ENCODE measurements at regions not wholly inside any gene's neighbourhood (a gene's known extent, or its start where the extent isn't known, plus 50 kb on each side); places are given as distances from the start of the nearest gene placed in this dataset.
"Not testable (repeated sequence)": the region's sequence is repeated elsewhere in the genome, so short reads cannot be mapped to it uniquely, and the experiment has no call there.

DNA sequence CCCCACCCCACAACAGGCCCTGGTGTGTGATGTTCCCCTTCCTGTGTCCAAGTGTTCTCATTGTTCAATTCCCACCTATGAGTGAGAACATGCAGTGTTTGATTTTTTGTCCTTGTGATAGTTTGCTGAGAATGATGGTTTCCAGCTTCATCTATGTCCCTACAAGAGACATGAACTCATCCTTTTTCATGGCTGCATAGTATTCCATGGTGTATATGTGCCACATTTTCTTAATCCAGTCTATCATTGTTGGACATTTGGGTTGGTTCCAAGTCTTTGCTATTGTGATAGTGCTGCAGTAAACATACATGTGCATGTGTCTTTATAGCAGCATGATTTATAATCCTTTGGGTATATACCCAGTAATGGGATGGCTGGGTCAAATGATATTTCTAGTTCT, 163.9 kb downstream of the PTPRU start:
- H3K36me3 ChIP-seq (ENCODE audit: control insufficient read depth in 2 of 2, insufficient read depth in 2 of 2, low read length in 2 of 2); H3K9me3 ChIP-seq (ENCODE audit: control insufficient read depth in 2 of 2, low read length in 2 of 2); H3K4me3 ChIP-seq (ENCODE audit: low read length in 2 of 2); H3K27me3 ChIP-seq (ENCODE audit: control insufficient read depth in 1 of 2, insufficient read depth in 2 of 2, low read length in 2 of 2); H3K4me1 ChIP-seq (ENCODE audit: control insufficient read depth, insufficient read depth, low read length); H3K9ac ChIP-seq (ENCODE audit: low read length in 2 of 2); H3K27ac ChIP-seq (ENCODE audit: low read length): not testable (repeated sequence)

DNA sequence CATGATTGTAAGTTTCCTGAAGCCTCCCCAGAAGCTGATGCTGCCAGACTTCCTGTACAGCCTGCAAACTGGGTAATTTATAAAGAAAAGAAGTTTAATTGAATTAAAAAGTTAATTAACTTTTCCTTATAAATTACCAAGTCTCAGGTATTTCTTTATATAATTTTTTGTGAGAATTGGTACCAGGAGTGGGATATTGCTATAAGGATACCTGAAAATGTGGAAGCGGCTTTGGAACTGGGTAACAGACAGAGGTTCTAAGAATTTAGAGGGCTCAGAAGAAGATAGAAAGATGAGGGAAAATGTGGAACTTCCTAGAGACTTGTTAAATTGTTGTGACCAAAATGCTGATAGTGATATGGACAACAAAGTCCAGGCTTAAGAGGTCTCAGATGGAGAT, 163.1 kb downstream of the PTPRU start:
- Histone ChIP-seq H3K36me3 (ENCODE audit: control insufficient read depth in 2 of 2, insufficient read depth in 2 of 2, low read length in 2 of 2) (no peaks in the 10 kb centered on the region), H3K9ac (ENCODE audit: low read length in 2 of 2) (no peak overlapping the region), H3K9me3 (ENCODE audit: control insufficient read depth in 2 of 2, low read length in 2 of 2) (no peaks in the 10 kb centered on the region), H3K27ac (ENCODE audit: low read length) (no peak overlapping the region), H3K4me3 (ENCODE audit: low read length in 2 of 2) (no peak overlapping the region), H3K27me3 (ENCODE audit: control insufficient read depth in 1 of 2, insufficient read depth in 2 of 2, low read length in 2 of 2) (peaks cover 2 to 3% of the 10 kb centered on the region in 2 donors), H3K4me1 (ENCODE audit: control insufficient read depth, insufficient read depth, low read length) (no peaks in the 10 kb centered on the region)

GRCh38 chr1:29398431-29398830, 162.1 kb downstream of the PTPRU start:
- H3K9ac ChIP-seq (ENCODE audit: low read length in 2 of 2) = no peak overlapping the region
- no peaks in the 10 kb centered on the region for H3K4me1 ChIP-seq (ENCODE audit: control insufficient read depth, insufficient read depth, low read length)
- no peak overlapping the region for H3K4me3 ChIP-seq (ENCODE audit: low read length in 2 of 2)
- no peaks in the 10 kb centered on the region for H3K9me3 ChIP-seq (ENCODE audit: control insufficient read depth in 2 of 2, low read length in 2 of 2)
- H3K27ac ChIP-seq (ENCODE audit: low read length) = no peak overlapping the region
- H3K27me3 ChIP-seq (ENCODE audit: control insufficient read depth in 1 of 2, insufficient read depth in 2 of 2, low read length in 2 of 2) = peaks cover 2 to 3% of the 10 kb centered on the region in 2 donors
- H3K36me3 ChIP-seq (ENCODE audit: control insufficient read depth in 2 of 2, insufficient read depth in 2 of 2, low read length in 2 of 2) = no peaks in the 10 kb centered on the region

GRCh38 chr1:29397981-29398380, 161.7 kb downstream of the PTPRU start:
- H3K27ac ChIP-seq (ENCODE audit: low read length) = no peak overlapping the region
- no peaks in the 10 kb centered on the region for H3K36me3 ChIP-seq (ENCODE audit: control insufficient read depth in 2 of 2, insufficient read depth in 2 of 2, low read length in 2 of 2)

DNA sequence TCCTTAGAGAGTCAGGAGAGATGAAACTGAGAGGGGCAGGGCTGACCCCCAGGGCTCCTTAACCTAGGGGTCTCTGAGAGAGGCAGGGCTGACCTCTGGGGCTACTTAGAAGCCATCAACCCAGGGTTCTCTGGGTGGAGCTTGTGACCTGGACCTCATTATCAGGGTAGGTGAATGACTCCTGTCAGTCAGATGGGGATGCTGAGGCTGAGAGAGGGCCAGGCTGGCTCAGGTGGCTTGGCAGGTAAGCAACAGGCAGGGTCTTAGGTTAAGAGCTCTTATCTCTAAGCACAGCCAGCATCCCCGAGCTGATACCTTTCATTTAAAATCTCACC, 160.9 kb downstream of the PTPRU start:
- H3K36me3 ChIP-seq (ENCODE audit: control insufficient read depth in 2 of 2, insufficient read depth in 2 of 2, low read length in 2 of 2) = no peaks in the 10 kb centered on the region
- no peak overlapping the region for H3K9ac ChIP-seq (ENCODE audit: low read length in 2 of 2)
- no peak overlapping the region for H3K27ac ChIP-seq (ENCODE audit: low read length)
- no peak overlapping the region for H3K4me3 ChIP-seq (ENCODE audit: low read length in 2 of 2)
- H3K4me1 ChIP-seq (ENCODE audit: control insufficient read depth, insufficient read depth, low read length) = no peaks in the 10 kb centered on the region
- no peaks in the 10 kb centered on the region for H3K9me3 ChIP-seq (ENCODE audit: control insufficient read depth in 2 of 2, low read length in 2 of 2)
- peaks cover 3 to 6% of the 10 kb centered on the region in 2 donors for H3K27me3 ChIP-seq (ENCODE audit: control insufficient read depth in 1 of 2, insufficient read depth in 2 of 2, low read length in 2 of 2)

More at GRCh38 chr1:29397981-29398380, 161.7 kb downstream of the PTPRU start:
- no peaks in the 10 kb centered on the region for H3K4me1 ChIP-seq (ENCODE audit: control insufficient read depth, insufficient read depth, low read length)
- H3K4me3 ChIP-seq (ENCODE audit: low read length in 2 of 2) = no peak overlapping the region
- H3K27me3 ChIP-seq (ENCODE audit: control insufficient read depth in 1 of 2, insufficient read depth in 2 of 2, low read length in 2 of 2) = peaks cover 2 to 6% of the 10 kb centered on the region in 2 donors
- no peak overlapping the region for H3K9ac ChIP-seq (ENCODE audit: low read length in 2 of 2)
- H3K9me3 ChIP-seq (ENCODE audit: control insufficient read depth in 2 of 2, low read length in 2 of 2) = no peaks in the 10 kb centered on the region

DNA sequence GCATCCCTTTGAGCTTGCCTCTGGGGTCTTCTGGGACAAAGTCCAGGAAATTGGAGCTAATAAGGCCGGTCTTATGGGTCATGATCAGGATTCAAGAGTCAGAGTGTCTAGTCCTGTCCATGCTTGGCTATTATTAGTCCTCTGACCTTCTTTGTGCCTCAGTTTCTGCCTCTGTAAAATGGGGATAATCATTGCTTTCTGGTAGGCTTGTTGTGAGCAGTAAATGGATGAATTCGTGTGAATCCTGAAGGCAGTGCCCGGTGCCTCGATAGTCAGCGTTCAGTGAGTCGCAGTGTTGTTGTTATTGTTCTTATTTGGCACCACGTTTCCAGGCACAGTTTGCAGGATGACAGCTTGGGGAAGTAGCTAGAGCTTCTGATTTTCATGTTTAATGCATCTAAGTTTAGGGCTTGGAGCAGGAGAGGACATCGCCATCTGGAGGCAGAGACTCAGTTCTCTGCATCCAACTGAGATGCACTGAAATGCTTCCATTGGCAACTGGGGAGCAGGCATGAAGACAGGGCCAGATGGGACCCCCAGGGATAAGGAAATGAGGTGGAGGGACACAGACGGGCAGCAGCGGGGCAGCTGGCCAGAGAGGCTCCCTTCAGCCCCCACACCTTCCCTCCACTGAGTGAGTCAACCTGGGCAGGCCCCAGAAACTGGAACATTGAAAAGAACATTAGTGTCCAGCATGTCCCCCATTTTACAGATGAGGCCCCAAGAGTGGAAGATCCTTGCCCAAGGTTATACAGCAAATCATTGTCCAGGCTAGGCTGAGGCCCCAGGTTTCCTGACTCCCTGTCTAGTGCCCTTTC, 160.3 kb downstream of the PTPRU start:
- Histone ChIP-seq H3K9ac (ENCODE audit: low read length in 2 of 2) (no peak overlapping the region), H3K27ac (ENCODE audit: low read length) (no peak overlapping the region), H3K9me3 (ENCODE audit: control insufficient read depth in 2 of 2, low read length in 2 of 2) (no peaks in the 10 kb centered on the region), H3K4me1 (ENCODE audit: control insufficient read depth, insufficient read depth, low read length) (no peaks in the 10 kb centered on the region), H3K4me3 (ENCODE audit: low read length in 2 of 2) (no peak overlapping the region), H3K36me3 (ENCODE audit: control insufficient read depth in 2 of 2, insufficient read depth in 2 of 2, low read length in 2 of 2) (no peaks in the 10 kb centered on the region), H3K27me3 (ENCODE audit: control insufficient read depth in 1 of 2, insufficient read depth in 2 of 2, low read length in 2 of 2) (peaks cover 8% of the 10 kb centered on the region in 2 donors)

- Histone ChIP-seq H3K9ac (ENCODE audit: low read length in 2 of 2) (no peak overlapping the region), H3K4me1 (ENCODE audit: control insufficient read depth, insufficient read depth, low read length) (no peaks in the 10 kb centered on the region), H3K27ac (ENCODE audit: low read length) (no peak overlapping the region), H3K4me3 (ENCODE audit: low read length in 2 of 2) (no peak overlapping the region), H3K27me3 (ENCODE audit: control insufficient read depth in 1 of 2, insufficient read depth in 2 of 2, low read length in 2 of 2) (peaks cover 12% of the 10 kb centered on the region in 2 donors), H3K36me3 (ENCODE audit: control insufficient read depth in 2 of 2, insufficient read depth in 2 of 2, low read length in 2 of 2) (no peaks in the 10 kb centered on the region), H3K9me3 (ENCODE audit: control insufficient read depth in 2 of 2, low read length in 2 of 2) (no peaks in the 10 kb centered on the region)
Measured at GRCh38 chr1:29395736-29396437, 159.6 kb downstream of the PTPRU start.

DNA sequence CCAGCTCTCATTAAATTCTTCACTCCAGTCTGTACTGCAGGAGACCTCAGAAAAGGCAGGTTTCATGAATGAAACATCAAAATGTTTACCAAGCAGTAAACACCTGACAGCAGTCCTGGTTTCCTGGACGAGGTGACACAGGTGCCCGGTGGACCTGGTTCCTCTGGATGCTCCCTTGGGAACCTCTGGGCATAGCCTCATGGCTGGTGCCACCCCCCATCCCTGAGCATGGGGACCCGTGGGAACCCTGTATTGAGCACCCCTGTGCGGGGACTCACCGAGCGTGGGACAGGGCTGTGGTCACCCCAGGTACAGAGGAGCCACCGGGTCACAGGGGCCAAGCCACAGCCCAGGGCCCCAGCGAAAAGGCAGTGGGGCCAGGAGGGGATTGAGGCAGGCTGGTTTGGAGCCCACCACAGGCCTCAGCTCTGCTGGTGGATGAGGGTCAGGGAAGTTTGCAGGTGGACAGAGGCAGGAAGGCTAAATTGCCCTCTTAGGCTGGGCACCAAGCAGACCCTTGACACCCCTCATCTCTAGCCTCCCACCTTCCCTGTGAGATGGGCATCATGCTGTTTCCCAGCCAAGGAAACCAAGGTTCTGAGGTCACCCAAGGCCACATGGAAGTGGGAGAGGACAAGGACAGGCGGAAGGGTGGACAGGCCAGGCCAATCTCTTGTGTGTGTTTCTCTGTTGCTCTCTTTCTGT, 158.4 kb downstream of the PTPRU start:
- Histone ChIP-seq H3K9me3 (ENCODE audit: control insufficient read depth in 2 of 2, low read length in 2 of 2) (no peaks in the 10 kb centered on the region), H3K4me1 (ENCODE audit: control insufficient read depth, insufficient read depth, low read length) (no peaks in the 10 kb centered on the region), H3K9ac (ENCODE audit: low read length in 2 of 2) (no peak overlapping the region), H3K27ac (ENCODE audit: low read length) (no peak overlapping the region), H3K36me3 (ENCODE audit: control insufficient read depth in 2 of 2, insufficient read depth in 2 of 2, low read length in 2 of 2) (no peaks in the 10 kb centered on the region), H3K4me3 (ENCODE audit: low read length in 2 of 2) (no peak overlapping the region), H3K27me3 (ENCODE audit: control insufficient read depth in 1 of 2, insufficient read depth in 2 of 2, low read length in 2 of 2) (peaks cover 14 to 21% of the 10 kb centered on the region in 2 donors)

- Histone ChIP-seq H3K27me3 (ENCODE audit: control insufficient read depth in 1 of 2, insufficient read depth in 2 of 2, low read length in 2 of 2) (peaks cover 17 to 20% of the 10 kb centered on the region in 2 donors), H3K27ac (ENCODE audit: low read length) (no peak overlapping the region), H3K4me3 (ENCODE audit: low read length in 2 of 2) (no peak overlapping the region), H3K9ac (ENCODE audit: low read length in 2 of 2) (no peak overlapping the region), H3K36me3 (ENCODE audit: control insufficient read depth in 2 of 2, insufficient read depth in 2 of 2, low read length in 2 of 2) (no peaks in the 10 kb centered on the region), H3K4me1 (ENCODE audit: control insufficient read depth, insufficient read depth, low read length) (no peaks in the 10 kb centered on the region), H3K9me3 (ENCODE audit: control insufficient read depth in 2 of 2, low read length in 2 of 2) (no peaks in the 10 kb centered on the region)
Measured at GRCh38 chr1:29393451-29393826, 157.1 kb downstream of the PTPRU start.

DNA sequence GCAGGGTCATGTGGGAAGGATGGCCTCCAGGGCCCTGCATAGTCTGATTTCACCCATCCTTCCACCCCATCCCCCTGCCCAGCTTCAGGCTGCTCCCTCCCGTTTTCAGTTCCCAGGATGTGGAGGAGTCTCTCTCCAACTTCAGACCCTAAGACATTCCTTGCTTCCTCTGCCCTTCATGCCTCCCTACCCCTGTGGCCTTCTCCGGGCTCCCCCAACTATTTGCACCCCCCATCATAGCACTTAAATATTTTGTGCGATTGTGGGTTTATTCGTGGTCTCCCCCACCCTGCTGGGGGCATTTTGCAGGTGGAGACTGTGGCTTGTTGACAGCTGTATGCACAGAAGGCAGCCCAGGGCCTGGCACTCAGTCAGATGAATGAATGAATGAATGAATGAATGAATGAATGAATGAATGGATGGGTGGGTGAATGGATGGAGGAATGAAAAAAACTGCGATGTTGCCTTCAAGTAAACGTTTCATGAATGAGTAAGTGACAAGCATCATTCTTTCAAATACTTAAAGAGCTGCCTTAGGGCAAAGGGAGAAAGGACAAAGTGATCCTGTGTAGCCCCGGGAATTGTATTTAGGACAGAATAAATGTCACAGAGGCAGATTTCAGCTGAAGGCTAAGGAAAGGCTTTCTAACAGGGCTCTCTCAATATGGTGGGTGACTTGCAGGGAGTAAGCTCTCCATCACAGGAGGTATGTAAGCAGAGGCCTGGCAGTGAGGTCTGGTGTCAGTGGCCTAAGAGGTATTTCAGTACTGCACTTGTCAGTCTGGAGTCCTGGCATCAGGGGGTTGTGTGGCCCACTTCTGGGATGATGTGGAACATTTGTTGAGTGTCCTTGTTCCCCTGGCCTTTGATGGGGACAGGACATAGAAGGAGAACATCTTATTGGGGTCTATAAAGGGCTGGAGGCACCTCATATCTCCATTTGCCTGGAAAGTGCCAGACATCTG, 156.4 kb downstream of the PTPRU start:
- Histone ChIP-seq H3K4me1 (ENCODE audit: control insufficient read depth, insufficient read depth, low read length) (no peaks in the 10 kb centered on the region), H3K27me3 (ENCODE audit: control insufficient read depth in 1 of 2, insufficient read depth in 2 of 2, low read length in 2 of 2) (peaks cover 22% of the 10 kb centered on the region in 2 donors), H3K36me3 (ENCODE audit: control insufficient read depth in 2 of 2, insufficient read depth in 2 of 2, low read length in 2 of 2) (no peaks in the 10 kb centered on the region), H3K9ac (ENCODE audit: low read length in 2 of 2) (no peak overlapping the region), H3K4me3 (ENCODE audit: low read length in 2 of 2) (no peak overlapping the region), H3K9me3 (ENCODE audit: control insufficient read depth in 2 of 2, low read length in 2 of 2) (no peaks in the 10 kb centered on the region), H3K27ac (ENCODE audit: low read length) (no peak overlapping the region)
